ENCODE measurements at regions not wholly inside any gene's neighbourhood (a gene's known extent, or its start where the extent isn't known, plus 50 kb on each side); places are given as distances from the start of the nearest gene placed in this dataset.

DNA sequence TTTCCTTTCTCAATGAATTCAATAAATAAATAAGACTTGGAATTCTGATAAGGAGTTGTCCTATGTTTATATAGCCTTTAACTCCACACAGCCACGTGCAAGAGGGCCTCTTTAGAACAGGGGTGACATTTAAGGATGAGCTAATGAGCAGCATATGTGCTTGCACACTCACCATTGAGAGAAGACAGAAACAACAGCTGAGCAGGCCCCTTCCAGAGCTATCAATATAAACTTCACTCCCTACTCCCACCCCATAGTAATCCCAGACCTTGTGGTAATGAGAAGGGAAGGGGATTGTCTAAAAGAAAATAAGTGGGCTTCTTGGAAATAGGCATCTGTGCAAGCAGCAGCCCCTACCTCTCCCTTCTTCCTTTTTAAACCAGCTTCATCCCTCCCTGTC, 176.0 kb downstream of the SEC16B start:
- DNase-seq (no peak), ATAC-seq (no peak)
- no peak overlapping the region for H3K4me2 ChIP-seq (ENCODE audit: low read length)
- no peak overlapping the region for H3K9ac ChIP-seq (ENCODE audit: low read length)
- peaks cover 3% of the 10 kb centered on the region; the same call in 1 of the 2 replicates for H3K27me3 ChIP-seq (ENCODE audit: low read length)
- ChIA-PET CTCF (no interaction called here), POLR2A (ENCODE audit: unreplicated experiment) (no interaction called here)
- TF ChIP-seq EZH2 (IDR thresholded peaks at IDR 0.05; ENCODE audit: low read length, unreplicated experiment) (no peak), EZH2phosphoT487 (IDR thresholded peaks at IDR 0.05; ENCODE audit: borderline replicate concordance, low read length) (no peak)
- TF ChIP-seq, protein P1, sequence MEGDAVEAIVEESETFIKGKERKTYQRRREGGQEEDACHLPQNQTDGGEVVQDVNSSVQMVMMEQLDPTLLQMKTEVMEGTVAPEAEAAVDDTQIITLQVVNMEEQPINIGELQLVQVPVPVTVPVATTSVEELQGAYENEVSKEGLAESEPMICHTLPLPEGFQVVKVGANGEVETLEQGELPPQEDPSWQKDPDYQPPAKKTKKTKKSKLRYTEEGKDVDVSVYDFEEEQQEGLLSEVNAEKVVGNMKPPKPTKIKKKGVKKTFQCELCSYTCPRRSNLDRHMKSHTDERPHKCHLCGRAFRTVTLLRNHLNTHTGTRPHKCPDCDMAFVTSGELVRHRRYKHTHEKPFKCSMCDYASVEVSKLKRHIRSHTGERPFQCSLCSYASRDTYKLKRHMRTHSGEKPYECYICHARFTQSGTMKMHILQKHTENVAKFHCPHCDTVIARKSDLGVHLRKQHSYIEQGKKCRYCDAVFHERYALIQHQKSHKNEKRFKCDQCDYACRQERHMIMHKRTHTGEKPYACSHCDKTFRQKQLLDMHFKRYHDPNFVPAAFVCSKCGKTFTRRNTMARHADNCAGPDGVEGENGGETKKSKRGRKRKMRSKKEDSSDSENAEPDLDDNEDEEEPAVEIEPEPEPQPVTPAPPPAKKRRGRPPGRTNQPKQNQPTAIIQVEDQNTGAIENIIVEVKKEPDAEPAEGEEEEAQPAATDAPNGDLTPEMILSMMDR (conservative IDR thresholded peaks at IDR 0.05; ENCODE audit: low read depth, low read length), result no peak
- H4K20me1 ChIP-seq (ENCODE audit: low read length), result no peaks in the 10 kb centered on the region
- no peak overlapping the region for H2AFZ ChIP-seq (ENCODE audit: low read length)
- H3K27ac ChIP-seq (ENCODE audit: low read length), result no peak overlapping the region
- no peaks in the 10 kb centered on the region for H3K79me2 ChIP-seq (ENCODE audit: low read length)
- intact Hi-C loops (cut with micrococcal nuclease), result no loop called here
- H3K4me3 ChIP-seq (ENCODE audit: low read length), result no peak overlapping the region
- H3F3A ChIP-seq (ENCODE audit: low read length, unreplicated experiment), result no peaks in the 10 kb centered on the region
- H3K9me3 ChIP-seq (ENCODE audit: low read length), result no peaks in the 10 kb centered on the region
- no peaks in the 10 kb centered on the region for H3K9me2 ChIP-seq (replicated peaks; ENCODE audit: low read length)
- H3K36me3 ChIP-seq (ENCODE audit: low read depth, low read length), result no peaks in the 10 kb centered on the region
- H3K4me1 ChIP-seq (ENCODE audit: insufficient read depth, low read length), result no peaks in the 10 kb centered on the region
- BruUV-seq (replicated peaks), result no TSS peak

DNA sequence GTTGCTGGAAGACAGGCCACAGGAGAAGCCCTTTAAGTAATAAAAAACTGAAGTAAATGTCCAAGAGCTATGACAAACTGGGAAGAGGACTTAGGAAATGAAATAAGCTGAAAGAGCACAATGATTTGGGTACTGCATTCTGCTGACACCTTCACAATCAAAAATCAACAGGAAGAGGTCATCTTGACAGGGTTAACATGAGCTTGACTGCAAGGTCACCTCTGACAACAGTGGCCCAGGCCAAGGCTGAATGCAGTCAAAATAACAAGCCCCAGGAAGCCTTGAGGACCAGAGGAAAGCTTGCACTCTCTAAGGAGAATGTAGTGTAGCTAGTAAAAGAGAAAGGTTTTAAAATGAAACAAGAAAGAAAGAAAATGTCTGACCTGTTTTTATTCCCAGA, 179.3 kb downstream of the SEC16B start:
- H3K27me3 ChIP-seq (ENCODE audit: low read length), result no peaks in the 10 kb centered on the region
- DNase-seq (no peak), ATAC-seq (no peak)
- no peaks in the 10 kb centered on the region for H4K20me1 ChIP-seq (ENCODE audit: low read length)
- no peak overlapping the region for H3K4me2 ChIP-seq (ENCODE audit: low read length)
- H3K36me3 ChIP-seq (ENCODE audit: low read depth, low read length), result no peaks in the 10 kb centered on the region
- H3K79me2 ChIP-seq (ENCODE audit: low read length), result no peaks in the 10 kb centered on the region
- ChIA-PET POLR2A (ENCODE audit: unreplicated experiment) (no interaction called here), CTCF (interaction anchor here (0.6 kb wide), 1 partner anchor 879 kb away, joined by 3 read pairs; no protein-coding TSS in a partner anchor)
- H3K27ac ChIP-seq (ENCODE audit: low read length), result no peak overlapping the region
- H3F3A ChIP-seq (ENCODE audit: low read length, unreplicated experiment), result no peaks in the 10 kb centered on the region
- no peaks in the 10 kb centered on the region for H3K9me3 ChIP-seq (ENCODE audit: low read length)
- H3K4me1 ChIP-seq (ENCODE audit: insufficient read depth, low read length), result no peaks in the 10 kb centered on the region
- no peaks in the 10 kb centered on the region for H3K9me2 ChIP-seq (replicated peaks; ENCODE audit: low read length)
- no peak overlapping the region for H3K4me3 ChIP-seq (ENCODE audit: low read length)
- H2AFZ ChIP-seq (ENCODE audit: low read length), result no peak overlapping the region
- H3K9ac ChIP-seq (ENCODE audit: low read length), result no peak overlapping the region
- no TSS peak for BruUV-seq (replicated peaks)
- TF ChIP-seq, protein P1 (conservative IDR thresholded peaks at IDR 0.05; ENCODE audit: low read depth, low read length), result no peak
- TF ChIP-seq EZH2 (IDR thresholded peaks at IDR 0.05; ENCODE audit: low read length, unreplicated experiment) (no peak), EZH2phosphoT487 (IDR thresholded peaks at IDR 0.05; ENCODE audit: borderline replicate concordance, low read length) (no peak)
- intact Hi-C loops (cut with micrococcal nuclease), result no loop called here

DNA sequence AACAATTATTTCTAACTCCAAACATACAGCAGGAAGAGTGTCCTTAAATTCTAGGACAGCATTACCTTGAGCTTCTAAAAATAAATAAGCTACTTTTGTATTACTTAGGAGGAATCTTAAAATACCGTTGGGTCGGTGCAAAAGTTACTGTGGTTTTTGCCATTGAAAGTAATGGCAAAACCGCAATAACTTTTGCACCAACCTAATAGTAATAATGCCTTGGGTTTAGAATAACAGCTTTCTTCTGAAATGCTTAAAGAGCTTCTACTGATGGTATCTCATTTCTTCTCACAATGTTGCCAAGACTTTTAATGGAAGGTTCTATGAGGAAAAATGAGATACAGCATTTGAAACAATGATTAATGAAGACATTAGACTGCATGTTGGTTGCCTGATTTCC, 179.9 kb downstream of the SEC16B start:
- DNase-seq (no peak), ATAC-seq (no peak)
- no peak overlapping the region for H3K27ac ChIP-seq (ENCODE audit: low read length)
- no peak overlapping the region for H3K4me3 ChIP-seq (ENCODE audit: low read length)
- no peaks in the 10 kb centered on the region for H3K9me2 ChIP-seq (replicated peaks; ENCODE audit: low read length)
- H3K27me3 ChIP-seq (ENCODE audit: low read length), result no peaks in the 10 kb centered on the region
- intact Hi-C loops (cut with micrococcal nuclease), result no loop called here
- H3K9ac ChIP-seq (ENCODE audit: low read length), result no peak overlapping the region
- no peaks in the 10 kb centered on the region for H3K36me3 ChIP-seq (ENCODE audit: low read depth, low read length)
- H3K4me1 ChIP-seq (ENCODE audit: insufficient read depth, low read length), result no peaks in the 10 kb centered on the region
- TF ChIP-seq EZH2 (IDR thresholded peaks at IDR 0.05; ENCODE audit: low read length, unreplicated experiment) (no peak), EZH2phosphoT487 (IDR thresholded peaks at IDR 0.05; ENCODE audit: borderline replicate concordance, low read length) (no peak)
- TF ChIP-seq, protein P1 (conservative IDR thresholded peaks at IDR 0.05; ENCODE audit: low read depth, low read length), result no peak
- no peaks in the 10 kb centered on the region for H3K9me3 ChIP-seq (ENCODE audit: low read length)
- H4K20me1 ChIP-seq (ENCODE audit: low read length), result no peaks in the 10 kb centered on the region
- no TSS peak for BruUV-seq (replicated peaks)
- POLR2A ChIA-PET (ENCODE audit: unreplicated experiment), result no interaction called here
- no peak overlapping the region for H2AFZ ChIP-seq (ENCODE audit: low read length)
- H3K79me2 ChIP-seq (ENCODE audit: low read length), result no peaks in the 10 kb centered on the region
- H3K4me2 ChIP-seq (ENCODE audit: low read length), result no peak overlapping the region
- CTCF ChIA-PET, result no interaction called here
- no peaks in the 10 kb centered on the region for H3F3A ChIP-seq (ENCODE audit: low read length, unreplicated experiment)

All from PC-3 (cell line).